Body of pancreas (tissue), 4 donors: ENCODE measurements at regions not wholly inside any gene's neighbourhood (a gene's known extent, or its start where the extent isn't known, plus 50 kb on each side); places are given as distances from the start of the nearest gene placed in this dataset.

ENCODE experiments used
- CTCF ChIP-seq, 7 experiments: fragments of 450-650 bp in 4 of 7; fragments of 200-600 bp in 3 of 7; sonication (generic) in 3 of 7; IDR thresholded peaks; one replicate each; pipeline ENCODE4 v1.5.1; 2016 to 2019; ENCODE audit warnings: antibody characterized with exemption in 7 of 7
- POLR2A ChIP-seq, 3 donors: fragments of 450-650 bp; IDR thresholded peaks; one replicate each; pipeline ENCODE4 v1.6.1; 2016; ENCODE audit warnings: antibody characterized with exemption in 3 of 3, mild to moderate bottlenecking in 2 of 3

- no peak for TF ChIP-seq CTCF (IDR thresholded peaks at IDR 0.05)
- TF ChIP-seq POLR2A (IDR thresholded peaks at IDR 0.05), result no peak
These were observed 110.8 kb upstream of the FBXO11 start for GRCh38 chr2:48017136-48017535.
